ENCODE measurements at regions not wholly inside any gene's neighbourhood (a gene's known extent, or its start where the extent isn't known, plus 50 kb on each side); places are given as distances from the start of the nearest gene placed in this dataset.

GRCh38 chr9:28092981-28093936 is 520.0 kb upstream of the C9orf72 start:
- Histone ChIP-seq H3K27me3 (ENCODE audit: low read depth) (no peaks in the 10 kb centered on the region), H3K9me3 (no peaks in the 10 kb centered on the region), H3K4me3 (no peak overlapping the region), H3K27ac (no peak overlapping the region), H3K4me1 (no peaks in the 10 kb centered on the region), H3K36me3 (no peaks in the 10 kb centered on the region)
- DNase-seq (no peak), ATAC-seq (no peak)
- no peak for TF ChIP-seq CTCF (IDR thresholded peaks at IDR 0.05)
- intact Hi-C loops (cut with DNase I): no loop called here

- ATAC-seq: no peak
- H3K36me3 ChIP-seq: no peaks in the 10 kb centered on the region
- no peaks in the 10 kb centered on the region for H3K4me1 ChIP-seq
- H3K27me3 ChIP-seq (ENCODE audit: low read depth): no peaks in the 10 kb centered on the region
- DNase-seq: no peak
- no peak for TF ChIP-seq CTCF (IDR thresholded peaks at IDR 0.05)
- H3K27ac ChIP-seq: no peak overlapping the region
- no peaks in the 10 kb centered on the region for H3K9me3 ChIP-seq
- intact Hi-C loops (cut with DNase I): no loop called here
- H3K4me3 ChIP-seq: no peak overlapping the region
These were observed 528.2 kb upstream of the C9orf72 start for GRCh38 chr9:28101509-28101908.

GRCh38 chr9:28105001-28105400 is 531.7 kb upstream of the C9orf72 start:
- ATAC-seq: no peak
- no peak overlapping the region for H3K27ac ChIP-seq

GRCh38 chr9:28120184-28120583 is 546.9 kb upstream of the C9orf72 start:
- no peaks in the 10 kb centered on the region for H3K4me1 ChIP-seq
- TF ChIP-seq CTCF (IDR thresholded peaks at IDR 0.05): no peak
- H3K9me3 ChIP-seq: no peaks in the 10 kb centered on the region
- no peaks in the 10 kb centered on the region for H3K27me3 ChIP-seq (ENCODE audit: low read depth)
- intact Hi-C loops (cut with DNase I): no loop called here
- H3K36me3 ChIP-seq: no peaks in the 10 kb centered on the region
- H3K27ac ChIP-seq: no peak overlapping the region
- no peak overlapping the region for H3K4me3 ChIP-seq
- no peak for DNase-seq
- no peak for ATAC-seq

More at GRCh38 chr9:28105001-28105400, 531.7 kb upstream of the C9orf72 start:
- TF ChIP-seq CTCF (IDR thresholded peaks at IDR 0.05): no peak
- Histone ChIP-seq H3K4me3 (no peak overlapping the region), H3K9me3 (no peaks in the 10 kb centered on the region), H3K36me3 (no peaks in the 10 kb centered on the region), H3K4me1 (no peaks in the 10 kb centered on the region), H3K27me3 (ENCODE audit: low read depth) (no peaks in the 10 kb centered on the region)
- intact Hi-C loops (cut with DNase I): no loop called here
- DNase-seq: no peak

- Histone ChIP-seq H3K9me3 (no peaks in the 10 kb centered on the region), H3K4me3 (no peak overlapping the region), H3K36me3 (no peaks in the 10 kb centered on the region), H3K27me3 (ENCODE audit: low read depth) (no peaks in the 10 kb centered on the region), H3K27ac (no peak overlapping the region), H3K4me1 (no peaks in the 10 kb centered on the region)
- DNase-seq (no peak), ATAC-seq (no peak)
- intact Hi-C loops (cut with DNase I): no loop called here
- TF ChIP-seq CTCF (IDR thresholded peaks at IDR 0.05): no peak
These were observed 547.3 kb upstream of the C9orf72 start for GRCh38 chr9:28120626-28121025.
